Nucleus accumbens (tissue), 56 donors: ENCODE measurements at regions not wholly inside any gene's neighbourhood (a gene's known extent, or its start where the extent isn't known, plus 50 kb on each side); places are given as distances from the start of the nearest gene placed in this dataset.

Source experiments
- DNase-seq, 56 donors: peaks; one replicate each; lab custom pipeline; 2025; lab: John Stamatoyannopoulos, UW

DNA sequence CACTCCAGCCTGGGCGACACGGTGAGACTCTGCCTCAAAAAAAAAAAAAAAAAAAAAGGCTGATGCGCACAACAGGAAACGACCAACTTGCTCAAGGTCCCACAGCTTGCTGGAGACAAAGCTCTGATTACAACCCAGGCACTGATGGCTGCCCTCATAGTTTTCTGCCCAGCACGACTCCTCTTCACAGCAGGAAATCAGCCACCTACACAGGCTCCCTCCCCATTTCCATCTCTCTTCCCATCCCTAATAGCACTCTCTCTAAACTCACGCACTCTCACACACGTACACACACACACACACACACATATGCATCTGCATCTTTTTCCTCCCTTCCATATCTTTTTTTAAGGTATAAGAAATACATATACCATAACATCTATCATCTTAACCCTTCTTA, 153.5 kb upstream of the SOD1 start:
- no peak for DNase-seq

DNA sequence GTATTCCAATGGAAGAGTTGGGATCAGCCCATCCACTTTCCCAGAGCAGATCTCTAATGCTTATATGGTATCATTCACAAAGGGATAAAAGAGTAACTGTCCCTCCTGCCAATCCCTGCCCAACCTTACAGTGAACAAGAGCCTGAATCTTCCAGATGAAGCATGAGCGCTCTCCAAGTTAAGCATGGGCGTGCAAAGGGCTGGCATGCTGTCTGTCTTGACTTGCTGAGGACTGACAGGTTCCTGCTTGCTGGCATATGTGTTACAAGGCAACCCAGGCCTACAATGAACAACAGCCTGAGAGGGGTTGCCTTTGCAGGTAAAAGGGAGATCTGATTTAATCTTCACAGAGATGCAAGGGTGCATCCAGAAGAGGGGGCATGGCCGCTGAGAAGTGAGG, 155.6 kb upstream of the SOD1 start:
- no peak for DNase-seq

DNA sequence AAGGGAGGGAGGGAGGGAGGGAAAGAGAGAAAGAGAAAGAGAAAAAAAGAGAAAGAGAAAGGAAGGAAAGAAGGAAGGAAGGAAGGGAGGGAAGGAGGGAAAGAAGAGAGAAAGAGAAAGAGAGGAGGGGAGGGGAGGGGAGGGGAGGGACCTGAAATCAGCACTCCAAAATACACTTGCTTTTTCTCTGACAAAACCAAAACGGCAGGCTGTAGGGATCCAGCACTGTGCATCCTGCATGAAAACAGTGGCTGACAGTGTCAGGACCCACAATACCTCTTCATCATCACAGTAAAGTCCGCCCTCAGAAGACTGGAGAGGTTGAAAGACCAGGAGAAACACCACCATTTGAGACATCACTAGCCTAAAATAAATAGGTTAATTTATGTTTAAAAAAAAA, 156.0 kb upstream of the SOD1 start:
- DNase-seq: no peak

DNA sequence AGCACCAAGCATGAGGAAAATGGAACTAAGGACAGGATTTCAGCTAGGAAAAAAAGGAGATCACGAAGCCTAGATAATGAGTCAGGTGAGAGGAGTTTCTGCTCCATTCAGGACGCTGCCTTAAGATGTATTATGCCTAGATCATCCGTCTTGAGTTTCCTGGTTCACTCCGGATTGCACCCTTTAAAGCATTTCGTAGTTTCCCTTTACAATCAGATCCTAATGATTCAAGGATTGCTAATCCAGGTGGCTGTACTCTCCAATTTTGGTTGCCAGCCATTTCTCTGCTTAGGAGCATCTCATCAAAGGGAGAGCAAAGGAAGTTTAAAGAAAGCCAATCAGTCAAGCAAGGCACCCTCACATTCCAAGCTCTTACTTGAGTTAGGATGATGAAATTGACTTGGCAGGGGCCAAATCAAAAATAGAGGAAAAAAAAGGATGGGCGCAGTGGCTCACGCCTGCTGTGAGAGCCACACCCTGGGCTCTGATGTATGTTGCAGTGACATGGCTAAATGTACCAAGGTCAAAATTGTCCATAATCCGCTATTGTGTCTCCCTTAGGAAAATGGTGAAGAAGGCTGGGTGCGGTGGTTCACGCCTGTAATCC, 156.9 kb upstream of the SOD1 start:
- no peak for DNase-seq

DNA sequence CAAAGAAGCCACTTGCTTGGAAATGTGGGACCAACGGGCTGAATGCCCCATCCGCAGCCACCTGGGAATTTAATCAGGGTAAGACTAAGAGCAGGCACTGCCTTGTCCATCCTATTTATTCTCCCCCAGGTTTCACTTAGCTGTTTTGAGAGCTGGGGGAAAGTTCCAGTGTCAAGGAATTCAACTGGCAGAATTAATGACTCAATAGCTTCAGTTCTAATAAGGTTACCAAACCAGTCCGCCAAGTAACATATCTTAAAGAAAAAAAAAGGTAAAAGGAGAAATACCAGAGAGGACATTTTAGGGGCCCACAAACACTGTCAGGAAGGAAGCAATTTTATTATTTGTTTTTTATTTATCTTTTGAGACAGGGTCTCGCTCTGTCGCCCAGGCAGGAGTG, 157.6 kb upstream of the SOD1 start:
- no peak for DNase-seq

DNA sequence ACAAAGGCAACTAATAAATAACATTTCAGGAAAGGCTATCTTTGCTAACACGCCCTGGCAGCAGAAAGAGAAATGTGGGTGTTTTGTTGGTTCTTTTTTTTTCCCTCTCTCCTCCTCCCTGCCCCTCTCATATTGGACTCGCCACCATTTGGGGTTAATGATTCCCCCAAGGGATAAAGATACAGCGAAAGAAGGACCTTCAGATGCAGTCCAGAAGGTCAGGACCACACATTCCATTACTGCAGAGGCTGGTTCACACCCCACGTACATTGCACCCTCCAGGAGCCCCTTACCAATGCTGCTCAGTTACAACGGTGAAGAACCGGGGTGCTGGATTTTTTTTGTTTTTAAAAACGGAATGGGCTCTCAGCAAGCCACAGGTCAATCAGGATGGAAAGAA, 156.9 kb upstream of the TIAM1 start:
- no peak for DNase-seq

DNA sequence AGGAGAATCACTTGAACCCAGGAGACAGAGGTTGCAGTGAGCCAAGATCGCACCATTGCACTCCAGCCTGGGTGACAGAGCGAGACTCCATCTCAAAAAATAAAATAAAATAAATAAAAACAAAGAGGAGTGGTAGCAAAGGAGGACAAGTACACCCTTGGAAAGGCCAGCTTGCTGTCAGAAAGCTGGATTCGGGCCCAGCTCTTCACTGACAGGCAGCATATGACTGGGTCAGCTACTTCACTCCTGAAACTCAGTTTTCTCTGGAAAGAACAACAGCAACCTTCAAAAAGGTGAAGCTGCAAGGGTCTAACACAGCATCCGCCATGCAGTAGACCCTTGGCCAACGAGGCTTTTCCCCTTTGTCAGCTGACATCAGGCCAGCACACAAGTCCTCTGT, 156.0 kb upstream of the TIAM1 start:
- DNase-seq: peak in 1 of 56 donors; percentile 14

DNA sequence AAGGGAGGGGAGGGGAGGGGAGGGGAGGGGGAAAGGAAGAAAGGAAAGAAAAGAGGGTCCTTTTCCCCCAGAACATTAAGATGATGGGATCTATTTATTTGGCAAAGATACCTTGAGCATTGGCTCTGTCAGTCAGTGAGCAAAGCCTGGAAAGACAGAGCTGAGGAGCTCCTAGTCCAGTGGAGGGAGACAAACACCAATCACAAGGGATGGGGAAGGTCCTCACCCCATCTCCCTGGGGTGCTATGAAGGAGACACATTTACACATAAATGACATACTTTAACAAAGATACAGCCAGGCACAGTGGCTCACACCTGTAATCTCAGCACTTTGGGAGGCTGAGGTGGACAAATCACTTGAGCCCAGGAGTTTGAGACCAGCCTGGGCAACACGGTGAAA, 154.9 kb upstream of the TIAM1 start:
- DNase-seq: no peak

DNA sequence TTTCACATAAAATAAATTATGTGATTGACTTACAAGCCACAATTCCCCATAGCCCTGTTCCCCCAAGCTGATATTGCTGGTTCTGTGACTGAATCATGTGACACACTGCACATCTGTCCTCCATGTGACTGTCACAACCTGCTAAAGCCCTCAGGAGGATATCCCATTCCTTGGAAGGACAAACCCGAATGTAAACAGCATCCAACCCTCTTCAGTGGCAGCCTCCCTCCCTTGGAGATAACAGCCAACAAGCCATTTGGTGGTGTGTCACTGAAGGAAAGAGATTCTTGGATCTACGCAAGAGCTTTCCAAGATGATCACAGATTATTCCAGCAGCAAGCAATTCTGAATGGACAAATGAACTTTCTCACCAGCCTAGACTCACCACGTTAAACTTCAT, 153.9 kb upstream of the TIAM1 start:
- DNase-seq: peak in 1 of 56 donors; percentile 9

DNA sequence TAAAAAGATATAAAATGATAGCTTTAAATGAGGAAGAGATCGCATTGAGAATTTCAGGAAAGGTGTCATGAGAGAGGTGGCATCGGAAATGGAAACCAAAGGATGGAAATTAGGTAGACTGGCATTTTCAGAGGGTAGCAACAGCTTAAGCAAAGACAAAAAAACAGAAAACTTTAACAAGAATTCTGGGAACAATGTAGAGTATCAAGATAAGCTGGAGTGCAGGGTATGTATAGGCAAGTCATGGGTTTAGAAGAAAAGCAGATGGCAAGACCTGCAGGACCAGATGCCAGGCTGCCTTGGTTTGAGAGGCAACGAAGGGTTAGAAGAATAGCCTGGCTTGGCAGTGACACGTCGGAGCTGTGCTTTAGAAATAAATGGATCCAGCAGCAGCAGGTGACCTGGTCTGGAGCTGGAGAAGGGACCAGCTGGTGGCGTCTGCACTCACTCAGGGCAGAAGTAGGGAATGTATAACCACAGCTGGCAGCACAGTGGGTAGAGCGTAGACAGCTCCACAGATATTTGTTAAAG, 149.4 kb upstream of the TIAM1 start:
- DNase-seq: no peak

DNA sequence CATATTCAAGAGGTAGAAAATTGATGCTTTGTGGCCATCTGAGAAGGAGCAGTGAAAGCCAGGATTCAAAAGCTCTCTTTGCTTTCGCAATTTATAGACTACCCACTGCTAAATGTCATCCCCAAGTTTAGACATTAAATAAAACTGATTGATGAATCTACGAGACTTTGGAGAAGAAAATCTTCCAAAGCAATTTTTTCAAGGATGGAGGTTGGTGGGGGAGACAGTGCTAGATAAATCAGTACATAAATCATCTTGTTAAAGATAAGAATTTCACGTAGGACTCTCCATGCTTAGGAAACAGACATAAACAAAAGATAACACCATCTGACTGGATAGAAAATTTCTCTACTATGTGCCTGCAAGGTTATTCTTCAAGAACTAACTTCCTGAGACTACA, 147.6 kb upstream of the TIAM1 start:
- DNase-seq: no peak

DNA sequence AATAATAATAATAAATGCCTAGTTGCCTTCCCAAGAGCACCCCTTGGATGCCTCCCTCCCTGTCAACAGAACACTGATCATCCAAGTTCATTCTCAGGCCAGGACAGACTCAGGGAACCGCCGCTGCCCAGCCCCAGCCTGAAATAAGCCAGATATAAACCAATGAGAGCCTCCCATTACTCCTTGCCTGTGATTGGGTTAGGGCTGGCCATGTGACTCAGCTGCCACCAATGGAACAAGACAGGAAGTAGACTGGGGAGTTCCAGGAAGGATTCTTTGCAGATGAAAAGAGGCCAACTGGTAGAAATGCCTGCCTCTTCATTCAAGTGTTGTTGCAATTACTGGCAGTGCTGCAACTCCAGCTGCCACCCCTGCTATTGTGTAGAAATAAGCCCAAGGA, 146.4 kb upstream of the TIAM1 start:
- peak in 1 of 56 donors; percentile 7 for DNase-seq

DNA sequence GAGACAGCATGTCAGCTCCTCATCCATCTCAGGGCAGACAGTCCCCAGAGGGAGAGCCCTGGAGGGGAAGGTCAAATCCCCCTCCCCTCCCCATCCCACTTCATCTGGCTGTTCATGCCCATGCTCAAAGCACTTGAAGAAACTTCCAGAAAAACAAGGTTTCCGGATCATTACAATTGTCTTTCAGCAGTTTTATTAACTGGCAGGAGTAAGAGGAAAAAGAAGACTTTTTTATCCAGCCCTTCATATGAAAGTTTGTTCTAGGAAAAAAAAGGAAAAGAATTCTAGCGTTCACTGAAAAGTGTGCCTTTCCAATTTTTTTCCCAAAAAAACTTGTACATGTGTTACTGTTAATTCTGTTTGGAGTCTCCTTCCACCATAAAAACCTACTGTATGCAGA, 145.7 kb upstream of the TIAM1 start:
- DNase-seq: no peak

DNA sequence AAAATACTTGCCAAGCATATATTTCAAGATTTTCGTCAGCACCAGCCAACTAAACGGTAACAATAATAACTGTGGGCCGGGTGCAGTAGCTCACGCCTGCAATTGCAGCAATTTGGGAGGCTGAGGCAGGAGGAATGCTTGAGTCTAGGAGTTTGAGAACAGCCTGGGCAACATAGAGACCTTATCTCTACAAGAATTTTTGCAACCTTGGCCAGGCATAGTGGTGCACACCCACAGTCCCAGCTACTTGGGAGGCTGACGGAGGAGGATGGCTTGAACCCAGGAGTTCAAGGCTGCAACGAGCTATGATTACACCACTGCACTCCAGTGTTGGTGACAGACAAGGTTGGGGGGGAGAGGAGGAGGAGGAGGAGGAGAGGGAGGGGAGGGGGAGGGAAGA, 145.0 kb upstream of the TIAM1 start:
- no peak for DNase-seq

DNA sequence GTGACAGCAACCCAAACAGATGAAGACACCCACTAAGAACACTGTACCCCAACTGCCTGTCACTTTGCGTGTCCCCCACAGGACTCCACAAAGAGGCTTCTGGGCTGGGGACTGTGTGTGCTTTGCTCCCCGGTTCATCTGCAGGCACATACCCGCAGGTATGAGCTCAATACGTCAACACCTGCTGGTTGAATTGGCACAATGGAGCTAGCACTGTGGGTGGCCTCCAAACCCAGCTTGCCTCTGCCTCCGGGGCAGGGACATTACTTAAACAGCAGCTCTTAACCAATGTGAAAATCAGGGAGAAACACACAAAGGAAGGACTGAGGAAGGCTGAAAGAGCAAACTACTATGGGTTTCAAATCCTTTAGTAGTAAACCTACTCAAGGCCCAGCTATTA, 140.2 kb upstream of the TIAM1 start:
- no peak for DNase-seq

DNA sequence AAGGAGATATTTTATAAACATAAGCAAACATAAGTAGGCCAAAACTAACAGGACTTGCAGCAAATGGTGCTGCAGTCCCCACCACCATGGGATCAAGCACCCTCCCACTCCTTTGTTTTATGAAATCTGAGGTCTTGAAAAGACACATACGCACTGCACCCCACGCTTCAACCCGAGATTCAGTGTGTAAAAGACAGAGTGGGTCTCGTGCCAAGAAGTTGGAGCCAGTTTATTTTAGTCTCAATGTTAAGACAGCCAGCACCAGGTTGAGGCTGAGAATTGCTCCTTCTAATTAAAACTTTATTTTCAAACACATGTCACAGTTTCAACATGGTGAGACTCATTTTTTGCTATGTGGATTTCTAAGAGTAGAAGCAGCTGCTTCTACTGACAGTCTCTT, 139.1 kb upstream of the TIAM1 start:
- DNase-seq: no peak

DNA sequence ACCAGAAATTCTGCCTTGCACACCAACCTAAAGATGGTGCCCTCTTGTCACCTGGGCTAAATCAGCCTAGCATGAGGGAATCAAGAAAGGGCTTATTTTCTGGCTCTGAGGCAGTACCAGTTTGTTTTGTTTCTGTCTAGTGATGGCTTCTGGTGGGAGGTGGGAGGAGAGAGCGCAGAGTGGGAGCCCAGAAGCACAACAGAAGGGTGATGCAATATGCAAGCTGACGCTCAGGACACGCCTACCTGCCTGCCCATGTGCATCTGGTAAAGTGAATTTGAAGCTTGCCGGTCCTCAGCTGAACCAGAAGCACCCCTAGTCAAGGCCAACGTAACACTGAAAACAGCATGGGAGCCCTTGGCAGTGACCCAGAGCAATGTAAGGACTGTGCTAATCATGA, 138.4 kb upstream of the TIAM1 start:
- DNase-seq: no peak

DNA sequence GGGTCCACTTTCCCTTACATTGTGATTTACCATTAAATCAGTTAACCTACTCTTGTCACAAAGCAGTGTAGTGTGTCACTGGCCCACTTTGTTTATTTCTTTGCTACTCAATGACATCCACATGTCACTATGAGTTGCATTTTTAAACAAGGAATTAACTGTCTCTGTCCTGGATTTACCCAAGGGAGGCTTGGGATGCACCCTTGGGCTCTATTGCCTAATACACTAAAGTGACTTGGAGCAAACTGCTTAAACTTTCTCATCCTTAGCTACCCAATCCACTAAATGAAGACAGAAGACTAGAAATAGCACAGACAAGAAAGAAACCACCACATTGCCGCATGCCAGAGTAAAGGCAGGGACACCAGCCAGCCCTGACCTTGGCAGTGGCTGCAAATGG, 136.2 kb upstream of the TIAM1 start:
- no peak for DNase-seq

DNA sequence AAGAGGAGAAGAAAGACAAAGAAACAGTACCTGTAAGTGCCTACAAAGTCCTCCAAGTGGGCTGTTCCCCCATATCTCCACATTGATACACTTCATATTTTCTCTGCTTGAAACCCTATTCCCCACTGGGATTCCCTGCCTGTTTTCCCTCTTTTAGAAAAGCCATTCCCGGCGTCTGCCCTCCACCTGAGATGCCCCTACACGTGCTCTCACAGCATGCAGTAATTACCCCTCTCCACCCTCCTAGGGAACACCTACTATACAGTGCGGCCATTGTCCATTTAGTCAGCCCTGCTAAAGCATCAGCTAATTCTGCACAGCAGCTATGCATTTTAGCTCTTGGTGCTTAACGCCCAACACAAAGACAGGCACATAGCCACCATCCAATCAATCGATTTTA, 135.7 kb upstream of the TIAM1 start:
- no peak for DNase-seq

DNA sequence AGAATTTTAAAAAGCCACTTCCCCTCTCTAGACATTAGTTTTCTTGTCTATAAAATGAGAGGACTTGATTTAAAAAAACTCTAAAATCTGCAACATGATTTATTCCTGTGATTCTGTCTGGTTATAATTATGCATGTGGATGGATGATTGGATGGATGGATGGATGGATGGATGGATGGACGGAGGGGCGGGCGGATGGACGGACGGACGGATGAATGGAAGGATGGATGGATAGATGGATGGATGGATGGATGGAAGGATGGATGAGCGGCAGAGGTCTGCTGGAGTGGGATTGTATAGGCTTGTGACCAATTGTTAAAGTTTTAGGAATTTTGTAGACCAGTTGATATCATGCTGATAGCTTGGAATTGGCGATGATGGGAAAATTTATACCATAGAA, 135.2 kb upstream of the TIAM1 start:
- DNase-seq: no peak

DNA sequence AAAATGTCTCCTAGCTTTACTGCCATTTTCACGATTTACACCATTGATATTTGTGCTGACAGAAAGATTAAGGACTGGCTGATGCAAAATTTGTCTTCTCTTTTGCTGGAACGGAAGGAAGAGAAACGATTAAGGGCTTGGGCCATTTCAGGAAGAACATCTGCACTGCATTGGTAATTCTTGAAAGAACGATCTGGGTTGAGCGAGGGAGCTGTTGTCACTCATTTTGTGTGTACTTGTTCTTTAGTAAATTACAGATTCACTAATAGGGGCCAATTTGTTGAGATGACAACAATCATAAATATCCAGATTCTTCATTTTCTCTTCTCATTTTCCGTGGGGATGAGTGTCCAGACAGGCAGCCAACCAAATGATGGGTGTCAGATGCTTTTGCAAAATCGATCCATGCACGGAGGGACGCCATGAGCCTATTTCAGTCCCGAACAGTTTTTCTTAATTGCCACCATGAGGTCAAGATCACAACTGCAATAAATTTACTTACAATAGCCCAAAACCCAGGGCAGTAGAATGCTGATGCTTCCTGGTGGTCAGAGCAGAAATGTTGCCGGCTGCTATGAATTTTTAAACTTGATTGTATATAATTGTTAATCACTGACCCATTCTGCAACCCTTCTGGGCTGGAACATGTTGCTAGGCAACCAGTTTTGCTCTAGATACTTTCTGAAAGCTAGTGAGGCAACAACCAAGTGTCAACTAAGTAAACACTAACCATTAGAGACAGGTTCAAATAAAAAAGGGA, 132.4 kb upstream of the TIAM1 start:
- DNase-seq: peak in 5 of 56 donors; percentile 8 to 28 (median 19)

DNA sequence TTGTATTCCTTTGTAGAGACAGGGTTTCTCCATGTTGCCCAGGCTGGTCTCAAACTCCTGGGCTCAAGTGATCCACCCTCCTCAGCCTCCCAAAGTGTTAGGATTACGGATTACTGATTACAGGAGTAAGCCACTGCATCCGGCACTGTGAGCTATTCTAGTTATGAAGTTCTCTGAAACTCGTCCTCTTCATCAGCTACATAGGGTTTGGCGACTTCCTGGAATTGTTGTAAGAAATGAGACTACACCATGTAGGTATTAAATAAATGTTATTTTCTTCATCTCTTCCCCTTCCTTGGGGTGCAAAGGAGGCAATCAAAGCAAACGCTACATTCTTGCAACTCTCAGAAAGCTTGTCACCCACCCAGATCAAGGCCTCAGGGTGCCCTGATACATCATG, 131.2 kb upstream of the TIAM1 start:
- no peak for DNase-seq
